ENCODE measurements at regions not wholly inside any gene's neighbourhood (a gene's known extent, or its start where the extent isn't known, plus 50 kb on each side); places are given as distances from the start of the nearest gene placed in this dataset.

DNA sequence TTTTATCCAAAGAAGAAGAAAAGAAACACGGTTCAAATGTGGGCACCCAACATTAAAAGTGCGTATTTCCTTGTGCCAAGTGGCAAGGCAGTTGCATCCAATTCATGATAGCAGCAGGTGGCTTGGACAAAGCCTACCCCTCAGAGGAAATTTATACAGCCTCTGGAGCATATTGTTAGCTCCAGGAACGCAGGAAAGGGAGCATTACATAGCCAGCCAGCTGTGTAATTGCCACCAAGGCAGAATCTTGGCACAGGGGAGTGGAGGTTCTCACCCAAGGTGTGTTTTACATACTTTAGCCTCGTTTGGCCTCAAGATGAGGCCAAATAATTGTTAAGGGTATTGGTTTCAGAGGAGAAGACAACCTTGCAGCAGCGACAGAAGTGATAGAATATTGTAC is 526.9 kb downstream of the TMEM182 start:
- no peak for TF ChIP-seq RAD21 (IDR thresholded peaks at IDR 0.05; ENCODE audit: low read depth)
- TF ChIP-seq TCF12 (IDR thresholded peaks at IDR 0.05; ENCODE audit: low read depth): 0 out of 2 replicates have a peak, but pooled peaks have one; percentile 35
- TF ChIP-seq, protein P1, sequence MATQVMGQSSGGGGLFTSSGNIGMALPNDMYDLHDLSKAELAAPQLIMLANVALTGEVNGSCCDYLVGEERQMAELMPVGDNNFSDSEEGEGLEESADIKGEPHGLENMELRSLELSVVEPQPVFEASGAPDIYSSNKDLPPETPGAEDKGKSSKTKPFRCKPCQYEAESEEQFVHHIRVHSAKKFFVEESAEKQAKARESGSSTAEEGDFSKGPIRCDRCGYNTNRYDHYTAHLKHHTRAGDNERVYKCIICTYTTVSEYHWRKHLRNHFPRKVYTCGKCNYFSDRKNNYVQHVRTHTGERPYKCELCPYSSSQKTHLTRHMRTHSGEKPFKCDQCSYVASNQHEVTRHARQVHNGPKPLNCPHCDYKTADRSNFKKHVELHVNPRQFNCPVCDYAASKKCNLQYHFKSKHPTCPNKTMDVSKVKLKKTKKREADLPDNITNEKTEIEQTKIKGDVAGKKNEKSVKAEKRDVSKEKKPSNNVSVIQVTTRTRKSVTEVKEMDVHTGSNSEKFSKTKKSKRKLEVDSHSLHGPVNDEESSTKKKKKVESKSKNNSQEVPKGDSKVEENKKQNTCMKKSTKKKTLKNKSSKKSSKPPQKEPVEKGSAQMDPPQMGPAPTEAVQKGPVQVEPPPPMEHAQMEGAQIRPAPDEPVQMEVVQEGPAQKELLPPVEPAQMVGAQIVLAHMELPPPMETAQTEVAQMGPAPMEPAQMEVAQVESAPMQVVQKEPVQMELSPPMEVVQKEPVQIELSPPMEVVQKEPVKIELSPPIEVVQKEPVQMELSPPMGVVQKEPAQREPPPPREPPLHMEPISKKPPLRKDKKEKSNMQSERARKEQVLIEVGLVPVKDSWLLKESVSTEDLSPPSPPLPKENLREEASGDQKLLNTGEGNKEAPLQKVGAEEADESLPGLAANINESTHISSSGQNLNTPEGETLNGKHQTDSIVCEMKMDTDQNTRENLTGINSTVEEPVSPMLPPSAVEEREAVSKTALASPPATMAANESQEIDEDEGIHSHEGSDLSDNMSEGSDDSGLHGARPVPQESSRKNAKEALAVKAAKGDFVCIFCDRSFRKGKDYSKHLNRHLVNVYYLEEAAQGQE (IDR thresholded peaks at IDR 0.05; ENCODE audit: low read depth): no peak
- TF ChIP-seq, protein P2, sequence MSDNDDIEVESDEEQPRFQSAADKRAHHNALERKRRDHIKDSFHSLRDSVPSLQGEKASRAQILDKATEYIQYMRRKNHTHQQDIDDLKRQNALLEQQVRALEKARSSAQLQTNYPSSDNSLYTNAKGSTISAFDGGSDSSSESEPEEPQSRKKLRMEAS (IDR thresholded peaks at IDR 0.05): no peak
- no peak for TF ChIP-seq FOXM1 (IDR thresholded peaks at IDR 0.05; ENCODE audit: borderline replicate concordance, low read depth)
- peak; percentile 37; the same call in 1 of the 2 replicates for TF ChIP-seq EP300 (IDR thresholded peaks at IDR 0.05; ENCODE audit: borderline replicate concordance)
- TF ChIP-seq YY1 (IDR thresholded peaks at IDR 0.05; ENCODE audit: low read depth): no peak
- TF ChIP-seq CEBPB (IDR thresholded peaks at IDR 0.05): no peak
- no peak for TF ChIP-seq ZBTB7A (IDR thresholded peaks at IDR 0.05; ENCODE audit: low read depth)
- TF ChIP-seq TEAD4 (IDR thresholded peaks at IDR 0.05): no peak
- TF ChIP-seq EGR1 (IDR thresholded peaks at IDR 0.05): no peak
- peak; percentile 72 for TF ChIP-seq NFIC (IDR thresholded peaks at IDR 0.05)
- no peak for TF ChIP-seq CREB1 (IDR thresholded peaks at IDR 0.05; ENCODE audit: low read depth)

All from Ishikawa (cell line).